Fibroblast of lung (primary cell): ENCODE measurements at regions not wholly inside any gene's neighbourhood (a gene's known extent, or its start where the extent isn't known, plus 50 kb on each side); places are given as distances from the start of the nearest gene placed in this dataset.
A peak's percentile ranks its signal among the peaks of the same experiment; 100 is the strongest.

ENCODE experiments used
- DNase-seq, 2 donors: peaks; one replicate each; pipeline versions ENCODE4 v3.0.0 to v3.0.0-alpha.2; 2010; ENCODE audit warnings: low read depth in 2 of 2
- H2AFZ ChIP-seq: 2 replicates; pipeline ENCODE4 v1.5.1; 2012; ENCODE audit warnings: low read length, control low read depth, inconsistent platforms
- H3K27ac ChIP-seq: 2 replicates; pipeline ENCODE4 v1.5.1; 2011; ENCODE audit warnings: low read length, control low read depth; ENCODE audit not compliant: insufficient read depth
- H3K27me3 ChIP-seq: 2 replicates; pipeline ENCODE4 v1.5.1; 2011; ENCODE audit warnings: mild to moderate bottlenecking, low read length; ENCODE audit not compliant: control insufficient read depth, insufficient read depth
- H3K36me3 ChIP-seq: 2 replicates; pipeline ENCODE4 v1.5.1; 2011; ENCODE audit warnings: low read length; ENCODE audit not compliant: control insufficient read depth, insufficient read depth
- H3K4me1 ChIP-seq: 2 replicates; pipeline ENCODE4 v1.5.1; 2011; ENCODE audit warnings: low read length; ENCODE audit not compliant: control insufficient read depth, insufficient read depth; ENCODE audit errors: extremely low read depth
- H3K4me2 ChIP-seq: 2 replicates; pipeline ENCODE4 v1.5.1; 2011; ENCODE audit warnings: low read length, control low read depth; ENCODE audit not compliant: insufficient read depth; ENCODE audit errors: extremely low read depth
- H3K4me3 ChIP-seq, 4 experiments: fragments of 200-600 bp in 1 of 4; sonication (generic) in 1 of 4; replicated peaks in 1 of 4; 2 replicates each; pipeline ENCODE4 v1.5.1; 2011 to 2016; ENCODE audit warnings: low read length in 4 of 4, low read depth in 3 of 4, mild to moderate bottlenecking in 3 of 4, control low read depth in 2 of 4, inconsistent platforms in 1 of 4, mixed read lengths in 1 of 4; ENCODE audit not compliant: insufficient read depth in 1 of 4; ENCODE audit errors: control extremely low read depth in 1 of 4
- H3K79me2 ChIP-seq: 2 replicates; pipeline ENCODE4 v1.5.1; 2012; ENCODE audit warnings: mild to moderate bottlenecking, low read length, inconsistent platforms; ENCODE audit not compliant: control insufficient read depth, insufficient read depth
- H3K9ac ChIP-seq: 2 replicates; pipeline ENCODE4 v1.5.1; 2011; ENCODE audit warnings: mild to moderate bottlenecking, low read length, control low read depth; ENCODE audit not compliant: insufficient read depth
- H3K9me3 ChIP-seq: 2 replicates; pipeline ENCODE4 v1.5.1; 2012; ENCODE audit warnings: low read depth, low read length; ENCODE audit not compliant: control insufficient read depth, insufficient read depth
- H4K20me1 ChIP-seq: 2 replicates; pipeline ENCODE4 v1.5.1; 2011; ENCODE audit warnings: low read length; ENCODE audit not compliant: control insufficient read depth, insufficient read depth; ENCODE audit errors: extremely low read depth
- CTCF ChIP-seq, 2 donors: IDR thresholded peaks in 1 of 2; conservative IDR thresholded peaks in 1 of 2; 1 replicate in 1 of 2; 2 replicates in 1 of 2; pipeline ENCODE4 v1.5.1; 2011 to 2012; ENCODE audit warnings: low read length in 2 of 2, control low read depth in 1 of 2, inconsistent platforms in 1 of 2, low read depth in 1 of 2, mild to moderate bottlenecking in 1 of 2
- EZH2 ChIP-seq: IDR thresholded peaks from 2 replicates; pipeline ENCODE4 v1.5.1; 2012; ENCODE audit warnings: low read length, control low read depth, mild to moderate bottlenecking; ENCODE audit errors: missing control alignments

- Histone ChIP-seq H3K4me2 (no peak overlapping the region), H3K27ac (no peak overlapping the region), H3K4me1 (no peaks in the 10 kb centered on the region), H3K27me3 (no peaks in the 10 kb centered on the region), H3K9ac (no peak overlapping the region), H3K36me3 (no peaks in the 10 kb centered on the region), H3K4me3 (no peak overlapping the region), H4K20me1 (no peaks in the 10 kb centered on the region), H3K9me3 (no peaks in the 10 kb centered on the region), H3K79me2 (no peaks in the 10 kb centered on the region), H2AFZ (no peak overlapping the region)
- no peak for DNase-seq
- TF ChIP-seq CTCF (conservative IDR thresholded peaks at IDR 0.05 in 1 of 2, IDR thresholded peaks at IDR 0.05 in 1 of 2; ENCODE audit: low read depth in 1 of 2, low read length in 2 of 2), result no peak
- no peak for TF ChIP-seq EZH2
Measured at GRCh38 chr1:162939035-162939434, 78.1 kb upstream of the CCDC190 start.

- Histone ChIP-seq H3K4me3 (no peak overlapping the region), H3K9ac (no peak overlapping the region), H4K20me1 (no peaks in the 10 kb centered on the region), H3K27me3 (no peaks in the 10 kb centered on the region), H3K36me3 (no peaks in the 10 kb centered on the region), H3K27ac (no peak overlapping the region), H3K79me2 (no peaks in the 10 kb centered on the region), H2AFZ (no peak overlapping the region), H3K4me2 (no peak overlapping the region), H3K9me3 (no peaks in the 10 kb centered on the region), H3K4me1 (no peaks in the 10 kb centered on the region)
- DNase-seq, result peak in 1 of 2 donors; percentile 4
- TF ChIP-seq EZH2, result no peak
- no peak for TF ChIP-seq CTCF (conservative IDR thresholded peaks at IDR 0.05 in 1 of 2, IDR thresholded peaks at IDR 0.05 in 1 of 2; ENCODE audit: low read depth in 1 of 2, low read length in 2 of 2)
Measured at GRCh38 chr1:162937716-162938395, 76.9 kb upstream of the CCDC190 start.

- TF ChIP-seq EZH2, result no peak
- no peak for TF ChIP-seq CTCF (conservative IDR thresholded peaks at IDR 0.05 in 1 of 2, IDR thresholded peaks at IDR 0.05 in 1 of 2; ENCODE audit: low read depth in 1 of 2, low read length in 2 of 2)
- H4K20me1 ChIP-seq, result no peaks in the 10 kb centered on the region
- H3K27ac ChIP-seq, result no peak overlapping the region
- H3K4me2 ChIP-seq, result no peak overlapping the region
- H3K36me3 ChIP-seq, result no peaks in the 10 kb centered on the region
- no peaks in the 10 kb centered on the region for H3K4me1 ChIP-seq
- H3K4me3 ChIP-seq, result no peak overlapping the region
- DNase-seq, result peak in 1 of 2 donors; percentile 13
- H3K79me2 ChIP-seq, result no peaks in the 10 kb centered on the region
- no peak overlapping the region for H3K9ac ChIP-seq
- no peaks in the 10 kb centered on the region for H3K27me3 ChIP-seq
- H3K9me3 ChIP-seq, result no peaks in the 10 kb centered on the region
- no peak overlapping the region for H2AFZ ChIP-seq
Measured at GRCh38 chr1:162930976-162931560, 70.1 kb upstream of the CCDC190 start.
